GM12875 (cell line): ENCODE measurements at regions not wholly inside any gene's neighbourhood (a gene's known extent, or its start where the extent isn't known, plus 50 kb on each side); places are given as distances from the start of the nearest gene placed in this dataset.

ENCODE experiments used
- H3K4me3 ChIP-seq: one replicate; pipeline ENCODE4 v1.5.1; 2011; ENCODE audit warnings: low read depth, low read length, control low read depth
- CTCF ChIP-seq: IDR thresholded peaks from 2 replicates; pipeline ENCODE4 v1.5.1; 2011; ENCODE audit warnings: low read depth, mild to moderate bottlenecking, control low read depth, inconsistent platforms, low read length, moderate library complexity, borderline replicate concordance; ENCODE audit not compliant: insufficient read depth

DNA sequence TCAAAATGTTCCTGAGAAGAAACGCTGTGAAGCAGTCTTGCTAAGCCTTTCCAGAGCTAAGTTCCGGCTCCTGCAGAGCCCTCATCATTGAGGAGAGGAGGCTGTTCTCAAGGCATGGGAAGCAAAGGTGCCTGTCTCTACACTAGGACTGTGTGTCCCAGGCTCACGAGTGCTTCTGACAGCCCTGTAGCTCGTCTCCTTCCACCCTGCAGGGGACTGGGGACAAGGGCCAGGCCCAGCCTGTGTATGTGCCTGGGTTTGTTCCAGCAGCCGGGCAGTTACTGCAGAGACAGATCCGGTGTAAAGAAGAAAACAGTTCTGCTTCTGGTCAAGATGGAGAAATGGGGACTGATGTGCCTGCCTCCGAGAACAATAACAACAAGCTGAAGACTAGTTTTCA is 156.0 kb downstream of the ENGASE start:
- no peak for TF ChIP-seq CTCF
- no peak overlapping the region for H3K4me3 ChIP-seq

- no peak for TF ChIP-seq CTCF
These were observed 151.4 kb downstream of the ENGASE start for GRCh38 chr17:79226037-79226436.

DNA sequence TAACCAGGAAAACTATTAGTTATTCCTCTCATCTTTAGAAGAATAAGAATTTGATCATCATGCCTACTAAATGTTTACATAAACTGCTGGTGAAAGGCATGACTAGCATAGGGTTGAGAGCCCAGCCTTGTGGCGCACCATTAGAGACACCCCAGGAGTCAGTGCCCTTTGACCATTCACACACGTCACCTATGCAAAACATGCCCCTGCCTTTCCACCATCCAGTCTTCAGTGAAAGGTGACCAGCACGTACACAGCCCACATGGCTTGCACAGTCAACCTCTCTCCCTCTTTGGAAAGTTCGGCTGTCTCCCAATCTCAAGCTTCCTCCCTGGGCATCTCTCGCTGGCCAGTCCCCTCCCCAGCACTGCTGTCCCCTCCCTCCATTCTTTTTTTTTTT is 150.3 kb downstream of the ENGASE start:
- TF ChIP-seq CTCF, result no peak

More at GRCh38 chr17:79226037-79226436, 151.4 kb downstream of the ENGASE start:
- no peak overlapping the region for H3K4me3 ChIP-seq

GRCh38 chr17:79224476-79224875 is 149.9 kb downstream of the ENGASE start:
- no peak overlapping the region for H3K4me3 ChIP-seq
- TF ChIP-seq CTCF, result no peak

More for the DNA sequence above, 150.3 kb downstream of the ENGASE start:
- H3K4me3 ChIP-seq, result no peak overlapping the region

DNA sequence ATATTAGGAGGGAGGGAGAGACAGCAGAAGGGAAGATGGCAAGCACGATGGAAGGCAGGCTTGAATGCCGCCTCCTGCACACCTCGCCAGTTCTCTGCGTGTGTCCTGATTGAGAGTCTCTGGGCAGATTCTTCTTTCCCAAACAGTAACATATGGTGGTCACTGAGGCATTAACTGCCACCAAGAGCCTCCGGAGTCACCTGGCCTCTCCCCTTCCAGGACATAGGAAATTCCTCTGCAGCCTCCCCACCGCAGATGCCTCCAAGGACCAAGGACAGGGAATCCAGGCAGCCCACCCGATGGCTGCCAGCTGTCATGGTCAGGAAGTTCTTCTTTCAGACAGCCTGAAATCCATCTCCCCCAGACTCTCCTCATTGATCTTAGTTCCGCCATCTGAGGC is 149.3 kb downstream of the ENGASE start:
- H3K4me3 ChIP-seq, result no peak overlapping the region
- no peak for TF ChIP-seq CTCF

DNA sequence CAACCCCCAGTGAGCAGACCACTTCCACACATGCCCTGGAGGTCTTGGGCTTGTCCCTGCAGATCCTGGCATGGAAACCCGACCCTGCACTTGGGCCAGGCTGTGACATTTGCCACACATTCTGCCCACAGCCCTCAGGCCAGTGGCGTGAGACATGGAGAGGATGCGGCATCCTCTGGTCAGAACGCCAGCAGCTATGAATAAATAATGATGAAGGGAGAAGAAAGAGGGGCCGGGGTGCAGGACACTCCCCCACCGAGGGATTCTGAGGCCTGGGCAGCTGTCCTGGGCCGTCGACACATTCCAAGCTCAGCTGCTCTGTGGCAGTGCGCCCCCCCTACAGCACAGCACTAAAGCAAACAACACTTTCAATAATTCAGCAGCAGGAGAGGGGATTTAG is 148.8 kb downstream of the ENGASE start:
- no peak for TF ChIP-seq CTCF
- H3K4me3 ChIP-seq, result no peak overlapping the region

GRCh38 chr17:79221597-79221996 is 147.0 kb downstream of the ENGASE start:
- H3K4me3 ChIP-seq, result no peak overlapping the region
- TF ChIP-seq CTCF, result no peak
